ENCODE measurements at regions not wholly inside any gene's neighbourhood (a gene's known extent, or its start where the extent isn't known, plus 50 kb on each side); places are given as distances from the start of the nearest gene placed in this dataset.

DNA sequence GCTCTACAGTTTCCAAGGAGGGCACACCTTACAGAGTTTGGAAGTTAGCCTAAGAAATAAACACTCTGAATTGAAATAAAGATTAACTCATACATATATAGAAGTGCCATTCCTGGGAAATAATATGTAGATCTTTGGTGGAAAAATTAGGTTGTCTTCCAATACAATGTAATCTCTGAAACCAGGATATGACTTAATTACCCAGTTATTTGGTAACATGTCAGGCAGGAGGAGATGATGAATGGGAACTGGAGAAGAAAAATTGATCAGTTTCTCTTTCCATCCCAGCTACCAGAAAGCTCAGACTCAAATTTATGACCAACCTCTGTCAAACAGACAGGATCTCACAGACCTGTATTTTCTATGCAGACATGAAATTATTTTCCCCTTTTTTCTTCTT is 215.2 kb upstream of the SNX2 start:
- no peak overlapping the region for H3K27ac ChIP-seq (ENCODE audit: low read length)

DNA sequence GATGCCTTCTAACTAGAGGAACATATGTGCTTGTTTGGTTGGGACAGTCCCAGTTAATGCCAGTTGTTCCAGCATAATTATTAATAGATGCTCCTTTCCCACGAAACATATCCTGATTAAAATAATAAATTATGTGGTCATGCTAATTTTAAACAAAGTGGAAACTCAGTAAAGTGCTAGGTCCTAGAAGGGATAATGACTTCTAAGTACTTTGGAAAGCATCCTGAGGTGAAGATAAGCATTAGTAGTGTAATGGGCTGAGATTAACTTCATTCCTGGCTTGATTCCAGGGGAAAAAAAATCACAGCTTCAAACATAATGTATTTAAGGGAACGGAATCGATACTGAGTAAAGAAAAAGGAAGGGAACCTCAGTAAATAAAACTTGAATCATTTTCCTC is 213.7 kb upstream of the SNX2 start:
- H3K36me3 ChIP-seq (ENCODE audit: control insufficient read depth in 2 of 2, extremely low read depth in 1 of 2, insufficient read depth in 1 of 2, low read length in 1 of 2), result no peaks in the 10 kb centered on the region
- Mint-ChIP-seq H3K27ac (no peak overlapping the region), H3K4me3 (no peak overlapping the region), H3K4me1 (no peaks in the 10 kb centered on the region), H3K27me3 (peaks cover 0 to 3% of the 10 kb centered on the region in 2 donors), H3K9me3 (no peaks in the 10 kb centered on the region), H3K36me3 (no peaks in the 10 kb centered on the region)
- ATAC-seq (replicated peaks in 1 of 4) (no peak), DNase-seq (no peak)
- H3K4me3 ChIP-seq (ENCODE audit: control insufficient read depth in 1 of 2, extremely low read depth in 1 of 2, low read length in 1 of 2), result no peak overlapping the region
- H3K27me3 ChIP-seq (replicated peaks in 1 of 2; ENCODE audit: control insufficient read depth in 2 of 2, extremely low read depth in 1 of 2, insufficient read depth in 2 of 2, low read length in 1 of 2), result no peaks in the 10 kb centered on the region
- WGBS (ENCODE audit: insufficient coverage), result no CpG with 5 or more reads among the region's 3 CpGs
- no peaks in the 10 kb centered on the region for H3K9me3 ChIP-seq
- ChIA-PET POLR2A (no interaction called here), CTCF (no interaction called here)
- no peaks in the 10 kb centered on the region for H3K4me1 ChIP-seq (ENCODE audit: control insufficient read depth in 1 of 2, extremely low read depth in 1 of 2, insufficient read depth in 2 of 2, low read length in 2 of 2)
- no peak overlapping the region for H3K27ac ChIP-seq (ENCODE audit: low read length)

More for the DNA sequence above, 215.2 kb upstream of the SNX2 start:
- Mint-ChIP-seq H3K27me3 (peaks cover 0 to 3% of the 10 kb centered on the region in 2 donors), H3K4me3 (no peak overlapping the region), H3K9me3 (no peaks in the 10 kb centered on the region), H3K36me3 (no peaks in the 10 kb centered on the region), H3K27ac (no peak overlapping the region), H3K4me1 (no peaks in the 10 kb centered on the region)
- no peaks in the 10 kb centered on the region for H3K9me3 ChIP-seq
- ChIA-PET POLR2A (no interaction called here), CTCF (no interaction called here)
- H3K36me3 ChIP-seq (ENCODE audit: control insufficient read depth in 2 of 2, extremely low read depth in 1 of 2, insufficient read depth in 1 of 2, low read length in 1 of 2), result no peaks in the 10 kb centered on the region
- H3K4me3 ChIP-seq (ENCODE audit: control insufficient read depth in 1 of 2, extremely low read depth in 1 of 2, low read length in 1 of 2), result no peak overlapping the region
- H3K4me1 ChIP-seq (ENCODE audit: control insufficient read depth in 1 of 2, extremely low read depth in 1 of 2, insufficient read depth in 2 of 2, low read length in 2 of 2), result no peaks in the 10 kb centered on the region
- no peaks in the 10 kb centered on the region for H3K27me3 ChIP-seq (replicated peaks in 1 of 2; ENCODE audit: control insufficient read depth in 2 of 2, extremely low read depth in 1 of 2, insufficient read depth in 2 of 2, low read length in 1 of 2)
- no peak for ATAC-seq (replicated peaks in 1 of 4)
- DNase-seq, result no peak

DNA sequence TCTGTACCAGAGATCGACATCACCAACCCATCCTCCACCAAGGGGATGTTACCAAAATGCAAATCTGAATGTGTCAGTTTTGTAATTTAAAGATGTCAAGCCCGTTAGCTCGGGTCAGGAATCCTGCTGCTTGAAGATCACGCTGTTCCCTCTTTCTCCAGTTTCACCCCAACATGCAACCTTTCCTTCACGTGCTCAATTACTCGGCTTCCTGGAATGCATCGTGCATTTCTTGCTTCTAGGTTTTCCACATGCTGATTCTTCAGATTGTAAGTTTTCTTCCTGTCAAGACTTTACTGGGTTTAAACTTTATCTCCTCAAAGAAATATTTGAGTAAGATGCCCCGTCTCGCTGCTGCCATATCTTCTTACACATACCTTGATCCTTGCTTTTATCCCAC is 209.5 kb upstream of the SNX2 start:
- 81% methylated on average over 5 of the region's 9 CpGs for WGBS (ENCODE audit: insufficient coverage)
- H3K27ac Mint-ChIP-seq, result no peak overlapping the region
- ChIA-PET POLR2A (no interaction called here), CTCF (interaction anchor here in 1 of 2 donors (0.6 kb wide), 1 partner anchor 14 kb away, joined by 3 read pairs; no protein-coding TSS in a partner anchor)
- H3K36me3 ChIP-seq (ENCODE audit: control insufficient read depth in 2 of 2, extremely low read depth in 1 of 2, insufficient read depth in 1 of 2, low read length in 1 of 2), result no peaks in the 10 kb centered on the region
- H3K4me1 ChIP-seq (ENCODE audit: control insufficient read depth in 1 of 2, extremely low read depth in 1 of 2, insufficient read depth in 2 of 2, low read length in 2 of 2), result no peaks in the 10 kb centered on the region
- H3K36me3 Mint-ChIP-seq, result no peaks in the 10 kb centered on the region
- no peaks in the 10 kb centered on the region for H3K9me3 Mint-ChIP-seq
- no peaks in the 10 kb centered on the region for H3K9me3 ChIP-seq
- no peak overlapping the region for H3K27ac ChIP-seq (ENCODE audit: low read length)
- peaks cover 0 to 7% of the 10 kb centered on the region in 2 donors for H3K27me3 Mint-ChIP-seq
- H3K27me3 ChIP-seq (replicated peaks in 1 of 2; ENCODE audit: control insufficient read depth in 2 of 2, extremely low read depth in 1 of 2, insufficient read depth in 2 of 2, low read length in 1 of 2), result no peaks in the 10 kb centered on the region
- no peaks in the 10 kb centered on the region for H3K4me1 Mint-ChIP-seq
- ATAC-seq (replicated peaks in 1 of 4), result no peak
- no peak overlapping the region for H3K4me3 ChIP-seq (ENCODE audit: control insufficient read depth in 1 of 2, extremely low read depth in 1 of 2, low read length in 1 of 2)
- no peak overlapping the region for H3K4me3 Mint-ChIP-seq
- DNase-seq, result no peak

- ChIA-PET POLR2A (no interaction called here), CTCF (no interaction called here)
- H3K9me3 Mint-ChIP-seq, result no peaks in the 10 kb centered on the region
- DNase-seq (no peak), ATAC-seq (replicated peaks in 1 of 4) (no peak)
- no peak overlapping the region for H3K4me3 Mint-ChIP-seq
- no peaks in the 10 kb centered on the region for H3K36me3 Mint-ChIP-seq
- no peaks in the 10 kb centered on the region for H3K4me1 Mint-ChIP-seq
- Histone ChIP-seq H3K9me3 (no peaks in the 10 kb centered on the region), H3K36me3 (ENCODE audit: control insufficient read depth in 2 of 2, extremely low read depth in 1 of 2, insufficient read depth in 1 of 2, low read length in 1 of 2) (no peaks in the 10 kb centered on the region), H3K27me3 (replicated peaks in 1 of 2; ENCODE audit: control insufficient read depth in 2 of 2, extremely low read depth in 1 of 2, insufficient read depth in 2 of 2, low read length in 1 of 2) (no peaks in the 10 kb centered on the region), H3K4me1 (ENCODE audit: control insufficient read depth in 1 of 2, extremely low read depth in 1 of 2, insufficient read depth in 2 of 2, low read length in 2 of 2) (no peaks in the 10 kb centered on the region), H3K4me3 (ENCODE audit: control insufficient read depth in 1 of 2, extremely low read depth in 1 of 2, low read length in 1 of 2) (no peak overlapping the region), H3K27ac (ENCODE audit: low read length) (no peak overlapping the region)
- H3K27ac Mint-ChIP-seq, result no peak overlapping the region
- no CpG with 5 or more reads among the region's 3 CpGs for WGBS (ENCODE audit: insufficient coverage)
- H3K27me3 Mint-ChIP-seq, result peaks cover 6 to 14% of the 10 kb centered on the region in 2 donors
These were observed 198.4 kb upstream of the SNX2 start for GRCh38 chr5:122576256-122577016.

GRCh38 chr5:122581629-122582028 is 193.3 kb upstream of the SNX2 start:
- CTCF ChIA-PET, result no interaction called here
- no peak overlapping the region for H3K4me3 ChIP-seq (ENCODE audit: control insufficient read depth in 1 of 2, extremely low read depth in 1 of 2, low read length in 1 of 2)
- H3K27me3 Mint-ChIP-seq, result peaks cover 3 to 15% of the 10 kb centered on the region in 2 donors
- no peaks in the 10 kb centered on the region for H3K4me1 Mint-ChIP-seq
- H3K36me3 ChIP-seq (ENCODE audit: control insufficient read depth in 2 of 2, extremely low read depth in 1 of 2, insufficient read depth in 1 of 2, low read length in 1 of 2), result no peaks in the 10 kb centered on the region
- H3K27me3 ChIP-seq (replicated peaks in 1 of 2; ENCODE audit: control insufficient read depth in 2 of 2, extremely low read depth in 1 of 2, insufficient read depth in 2 of 2, low read length in 1 of 2), result no peaks in the 10 kb centered on the region
- H3K36me3 Mint-ChIP-seq, result no peaks in the 10 kb centered on the region
- H3K27ac Mint-ChIP-seq, result no peak overlapping the region
- H3K27ac ChIP-seq (ENCODE audit: low read length), result no peak overlapping the region
- ATAC-seq (replicated peaks in 1 of 4) (no peak), DNase-seq (no peak)
- 82% methylated on average over 2 of the region's 7 CpGs for WGBS (ENCODE audit: insufficient coverage)
- H3K4me1 ChIP-seq (ENCODE audit: control insufficient read depth in 1 of 2, extremely low read depth in 1 of 2, insufficient read depth in 2 of 2, low read length in 2 of 2), result no peaks in the 10 kb centered on the region
- H3K9me3 Mint-ChIP-seq, result no peaks in the 10 kb centered on the region
- H3K4me3 Mint-ChIP-seq, result no peak overlapping the region
- POLR2A ChIA-PET, result no interaction called here
- H3K9me3 ChIP-seq, result no peaks in the 10 kb centered on the region

DNA sequence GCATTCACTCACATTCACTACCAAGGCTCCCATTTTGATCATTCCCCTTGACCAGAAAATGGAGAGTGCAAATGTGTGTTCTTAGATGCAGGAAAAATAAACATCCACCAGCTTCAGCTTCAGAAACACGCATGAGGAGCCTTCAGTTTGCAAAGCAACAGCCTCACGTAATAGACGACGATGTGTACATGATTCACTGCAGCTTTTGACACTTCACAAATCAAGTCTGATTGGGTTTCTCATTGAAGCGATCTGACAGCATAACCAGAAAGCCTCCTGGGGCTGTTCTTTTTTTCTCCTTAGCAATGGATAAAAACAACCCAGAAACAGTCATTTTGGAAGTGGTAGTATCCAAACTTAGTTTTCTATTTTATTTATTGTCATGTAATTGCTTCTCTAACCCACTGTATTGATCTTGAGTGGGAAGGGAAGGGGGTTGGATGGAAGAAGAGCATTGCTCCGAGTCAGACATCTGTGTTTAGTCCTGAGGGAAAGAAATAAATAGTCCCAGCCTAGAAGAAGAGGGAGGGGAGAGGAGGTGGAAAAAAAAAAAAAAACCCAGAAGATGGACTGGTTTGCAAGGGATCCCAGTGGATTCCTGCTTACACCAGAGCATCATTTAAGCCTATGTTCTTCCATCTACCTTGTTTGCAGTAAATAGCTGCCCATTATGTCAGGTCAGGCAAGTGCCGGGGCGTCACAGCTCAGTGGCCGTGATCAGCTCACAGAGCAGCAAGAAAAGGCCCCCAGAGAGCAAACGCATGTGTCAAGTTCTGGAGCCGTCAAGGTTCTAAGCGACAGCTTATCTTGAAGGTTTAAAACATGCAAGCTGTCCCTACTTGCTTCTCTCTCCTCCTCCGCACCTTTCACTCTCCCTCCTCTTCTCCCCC is 190.2 kb upstream of the SNX2 start:
- ATAC-seq (replicated peaks in 1 of 4) (no peak), DNase-seq (no peak)
- Histone ChIP-seq H3K27me3 (replicated peaks in 1 of 2; ENCODE audit: control insufficient read depth in 2 of 2, extremely low read depth in 1 of 2, insufficient read depth in 2 of 2, low read length in 1 of 2) (no peaks in the 10 kb centered on the region), H3K4me1 (ENCODE audit: control insufficient read depth in 1 of 2, extremely low read depth in 1 of 2, insufficient read depth in 2 of 2, low read length in 2 of 2) (no peaks in the 10 kb centered on the region), H3K36me3 (ENCODE audit: control insufficient read depth in 2 of 2, extremely low read depth in 1 of 2, insufficient read depth in 1 of 2, low read length in 1 of 2) (no peaks in the 10 kb centered on the region), H3K4me3 (ENCODE audit: control insufficient read depth in 1 of 2, extremely low read depth in 1 of 2, low read length in 1 of 2) (no peak overlapping the region), H3K9me3 (no peaks in the 10 kb centered on the region), H3K27ac (ENCODE audit: low read length) (no peak overlapping the region)
- no peaks in the 10 kb centered on the region for H3K9me3 Mint-ChIP-seq
- POLR2A ChIA-PET, result no interaction called here
- 87% methylated on average over 10 of the region's 13 CpGs for WGBS (ENCODE audit: insufficient coverage)
- H3K36me3 Mint-ChIP-seq, result no peaks in the 10 kb centered on the region
- CTCF ChIA-PET, result no interaction called here
- no peak overlapping the region for H3K27ac Mint-ChIP-seq
- H3K4me1 Mint-ChIP-seq, result no peaks in the 10 kb centered on the region
- H3K4me3 Mint-ChIP-seq, result no peak overlapping the region
- H3K27me3 Mint-ChIP-seq, result peaks cover 3 to 11% of the 10 kb centered on the region in 2 donors
